Lower leg skin (tissue), 3 donors: ENCODE measurements at regions not wholly inside any gene's neighbourhood (a gene's known extent, or its start where the extent isn't known, plus 50 kb on each side); places are given as distances from the start of the nearest gene placed in this dataset.

Experiments used
- POLR2A ChIP-seq, 2 donors: fragments of 450-650 bp; IDR thresholded peaks; one replicate each; pipeline ENCODE4 v1.6.1; 2016 to 2017; ENCODE audit warnings: antibody characterized with exemption in 2 of 2, mild to moderate bottlenecking in 1 of 2, moderate library complexity in 1 of 2
- TF ChIP-seq, protein P1 (sequence below), 3 donors: fragments of 450-650 bp; IDR thresholded peaks; one replicate each; pipeline ENCODE4 v1.5.1; 2016; ENCODE audit warnings: antibody characterized with exemption in 3 of 3, mild to moderate bottlenecking in 3 of 3, moderate library complexity in 2 of 3

DNA sequence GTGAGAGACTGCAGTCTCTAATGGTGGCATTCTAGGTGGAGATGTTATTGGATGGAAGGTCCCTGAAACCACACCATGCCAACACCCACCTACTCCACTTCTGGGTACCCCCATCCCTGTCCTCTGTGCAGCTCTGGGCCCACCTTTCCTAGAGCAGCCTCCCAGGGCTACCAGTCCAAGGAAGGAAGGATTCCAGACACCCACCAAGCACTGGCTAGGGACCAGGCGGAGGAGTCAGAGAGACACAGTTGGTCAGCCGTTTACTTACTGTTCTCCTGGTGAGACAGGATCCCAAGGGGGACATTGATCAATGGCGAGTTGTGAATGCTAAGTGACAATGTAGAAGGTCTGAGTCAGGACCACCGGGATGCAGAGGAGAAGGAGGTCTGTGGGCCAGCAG lies 151.6 kb downstream of the TTC32 start:
- TF ChIP-seq, protein P1, sequence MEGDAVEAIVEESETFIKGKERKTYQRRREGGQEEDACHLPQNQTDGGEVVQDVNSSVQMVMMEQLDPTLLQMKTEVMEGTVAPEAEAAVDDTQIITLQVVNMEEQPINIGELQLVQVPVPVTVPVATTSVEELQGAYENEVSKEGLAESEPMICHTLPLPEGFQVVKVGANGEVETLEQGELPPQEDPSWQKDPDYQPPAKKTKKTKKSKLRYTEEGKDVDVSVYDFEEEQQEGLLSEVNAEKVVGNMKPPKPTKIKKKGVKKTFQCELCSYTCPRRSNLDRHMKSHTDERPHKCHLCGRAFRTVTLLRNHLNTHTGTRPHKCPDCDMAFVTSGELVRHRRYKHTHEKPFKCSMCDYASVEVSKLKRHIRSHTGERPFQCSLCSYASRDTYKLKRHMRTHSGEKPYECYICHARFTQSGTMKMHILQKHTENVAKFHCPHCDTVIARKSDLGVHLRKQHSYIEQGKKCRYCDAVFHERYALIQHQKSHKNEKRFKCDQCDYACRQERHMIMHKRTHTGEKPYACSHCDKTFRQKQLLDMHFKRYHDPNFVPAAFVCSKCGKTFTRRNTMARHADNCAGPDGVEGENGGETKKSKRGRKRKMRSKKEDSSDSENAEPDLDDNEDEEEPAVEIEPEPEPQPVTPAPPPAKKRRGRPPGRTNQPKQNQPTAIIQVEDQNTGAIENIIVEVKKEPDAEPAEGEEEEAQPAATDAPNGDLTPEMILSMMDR (IDR thresholded peaks at IDR 0.05), result no peak
- no peak for TF ChIP-seq POLR2A (IDR thresholded peaks at IDR 0.05)
